ENCODE measurements at regions not wholly inside any gene's neighbourhood (a gene's known extent, or its start where the extent isn't known, plus 50 kb on each side); places are given as distances from the start of the nearest gene placed in this dataset.

DNA sequence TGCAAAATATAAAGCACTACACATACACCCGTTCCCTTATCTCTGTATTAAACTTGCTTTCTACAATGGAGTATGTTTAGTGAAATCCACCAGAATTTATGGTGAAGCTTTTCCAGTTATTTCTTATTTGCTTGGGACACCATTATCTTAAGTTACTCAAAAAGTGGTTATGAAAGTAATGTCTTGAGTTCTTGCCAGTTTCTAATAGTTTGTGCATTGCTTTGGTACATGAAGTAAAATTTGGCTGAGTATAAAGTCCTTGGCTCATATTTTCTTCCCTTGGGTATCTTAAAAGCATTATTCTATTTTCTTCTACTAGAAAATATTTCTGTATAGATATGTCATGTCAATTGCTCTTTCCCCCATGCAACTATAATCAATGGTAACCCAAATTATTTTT lies 85.2 kb downstream of the POLR1F start:
- Histone ChIP-seq H3K4me1 (ENCODE audit: control insufficient read depth in 3 of 3, insufficient read depth in 2 of 3, low read depth in 1 of 3, low read length in 2 of 3) (no peaks in the 10 kb centered on the region), H3K4me3 (ENCODE audit: low read depth in 1 of 3, low read length in 3 of 3) (no peak overlapping the region), H3K27me3 (ENCODE audit: control insufficient read depth in 3 of 3, insufficient read depth in 3 of 3, low read length in 3 of 3) (no peaks in the 10 kb centered on the region), H3K27ac (ENCODE audit: low read depth in 1 of 3, low read length in 2 of 3) (no peak overlapping the region), H3K36me3 (ENCODE audit: control insufficient read depth in 3 of 3, insufficient read depth in 2 of 3, low read depth in 1 of 3, low read length in 3 of 3) (no peaks in the 10 kb centered on the region), H3K9me3 (ENCODE audit: control insufficient read depth in 2 of 2, insufficient read depth in 1 of 2, low read depth in 1 of 2, low read length in 1 of 2) (peaks cover 0 to 12% of the 10 kb centered on the region in 2 donors)
- FAIRE-seq (no peak), DNase-seq (no peak)
- WGBS, 3 donors, result 68 to 83% (median 82%) methylated on average over 1 of the region's 1 CpG

DNA sequence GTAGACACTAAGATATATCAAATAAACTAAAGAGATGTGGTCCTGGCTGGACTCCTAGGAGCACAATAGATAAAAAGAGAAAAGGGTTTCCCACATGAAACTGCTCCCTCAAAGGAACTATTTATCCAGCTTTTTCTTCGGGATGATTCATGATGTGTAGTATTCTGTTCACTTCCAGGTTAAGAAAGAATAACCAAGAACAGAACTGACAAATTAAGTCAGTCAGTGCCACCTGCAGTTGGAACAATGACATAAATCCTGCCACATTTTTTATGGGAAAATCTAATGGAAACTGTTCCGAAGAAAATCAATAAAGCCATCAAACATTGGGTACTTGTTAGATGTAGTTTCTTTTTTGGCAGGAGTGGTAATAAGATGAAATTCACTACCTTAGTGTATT lies 87.1 kb downstream of the POLR1F start:
- FAIRE-seq (no peak), DNase-seq (no peak)
- 71 to 82% (median 81%) methylated on average over 2 of the region's 2 CpGs for WGBS, 3 donors
- no peak overlapping the region for H3K4me3 ChIP-seq (ENCODE audit: low read depth in 1 of 3, low read length in 3 of 3)
- no peaks in the 10 kb centered on the region for H3K27me3 ChIP-seq (ENCODE audit: control insufficient read depth in 3 of 3, insufficient read depth in 3 of 3, low read length in 3 of 3)
- no peaks in the 10 kb centered on the region for H3K4me1 ChIP-seq (ENCODE audit: control insufficient read depth in 3 of 3, insufficient read depth in 2 of 3, low read depth in 1 of 3, low read length in 2 of 3)
- no peak overlapping the region for H3K27ac ChIP-seq (ENCODE audit: low read depth in 1 of 3, low read length in 2 of 3)
- no peaks in the 10 kb centered on the region for H3K9me3 ChIP-seq (ENCODE audit: control insufficient read depth in 2 of 2, insufficient read depth in 1 of 2, low read depth in 1 of 2, low read length in 1 of 2)
- H3K36me3 ChIP-seq (ENCODE audit: control insufficient read depth in 3 of 3, insufficient read depth in 2 of 3, low read depth in 1 of 3, low read length in 3 of 3), result no peaks in the 10 kb centered on the region

DNA sequence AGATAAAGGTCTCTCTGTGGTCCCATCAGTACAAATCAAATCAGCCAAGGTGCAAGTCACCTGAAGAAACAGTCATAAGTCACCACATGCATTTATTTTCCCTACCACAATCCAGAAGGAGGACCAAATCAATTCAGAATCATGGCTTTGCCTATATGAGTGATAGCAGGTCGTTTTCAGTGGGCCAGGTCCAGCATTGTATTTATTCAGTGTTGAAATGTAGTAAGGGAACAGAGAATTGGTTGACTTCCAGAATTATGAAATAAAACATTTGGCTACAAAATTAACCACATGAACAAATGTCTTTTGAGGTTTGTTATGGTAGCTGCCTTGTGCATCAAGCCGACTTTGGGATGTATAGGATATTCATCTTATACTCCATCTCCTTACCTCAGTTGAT lies 88.4 kb downstream of the POLR1F start:
- no peak overlapping the region for H3K4me3 ChIP-seq (ENCODE audit: low read depth in 1 of 3, low read length in 3 of 3)
- DNase-seq (no peak), FAIRE-seq (no peak)
- H3K27me3 ChIP-seq (ENCODE audit: control insufficient read depth in 3 of 3, insufficient read depth in 3 of 3, low read length in 3 of 3), result no peaks in the 10 kb centered on the region
- H3K36me3 ChIP-seq (ENCODE audit: control insufficient read depth in 3 of 3, insufficient read depth in 2 of 3, low read depth in 1 of 3, low read length in 3 of 3), result no peaks in the 10 kb centered on the region
- H3K9me3 ChIP-seq (ENCODE audit: control insufficient read depth in 2 of 2, insufficient read depth in 1 of 2, low read depth in 1 of 2, low read length in 1 of 2), result no peaks in the 10 kb centered on the region
- no peak overlapping the region for H3K27ac ChIP-seq (ENCODE audit: low read depth in 1 of 3, low read length in 2 of 3)
- H3K4me1 ChIP-seq (ENCODE audit: control insufficient read depth in 3 of 3, insufficient read depth in 2 of 3, low read depth in 1 of 3, low read length in 2 of 3), result no peaks in the 10 kb centered on the region
- WGBS, 3 donors, result 40 to 48% (median 46%) methylated on average over 2 of the region's 2 CpGs

DNA sequence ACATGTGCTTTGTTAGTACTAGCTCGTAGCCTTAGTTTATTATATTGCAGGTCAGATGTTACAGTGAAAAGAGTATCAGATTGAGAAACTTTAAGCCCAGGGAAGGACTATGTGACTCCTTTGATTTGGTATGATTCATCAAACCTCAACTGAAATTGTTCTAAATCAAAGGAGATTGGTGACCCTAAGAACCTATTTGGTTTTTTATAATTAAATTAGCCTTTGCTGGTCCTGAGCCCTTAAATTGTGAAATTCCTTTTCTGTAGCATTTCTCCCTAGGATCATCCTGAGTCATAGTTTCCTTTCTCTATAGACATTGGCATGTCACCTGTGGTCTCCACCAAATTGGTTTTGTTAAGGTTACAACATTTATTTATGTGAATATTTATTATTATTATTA lies 89.7 kb downstream of the POLR1F start:
- no peaks in the 10 kb centered on the region for H3K27me3 ChIP-seq (ENCODE audit: control insufficient read depth in 3 of 3, insufficient read depth in 3 of 3, low read length in 3 of 3)
- H3K4me1 ChIP-seq (ENCODE audit: control insufficient read depth in 3 of 3, insufficient read depth in 2 of 3, low read depth in 1 of 3, low read length in 2 of 3), result no peaks in the 10 kb centered on the region
- no peaks in the 10 kb centered on the region for H3K9me3 ChIP-seq (ENCODE audit: control insufficient read depth in 2 of 2, insufficient read depth in 1 of 2, low read depth in 1 of 2, low read length in 1 of 2)
- no peak overlapping the region for H3K27ac ChIP-seq (ENCODE audit: low read depth in 1 of 3, low read length in 2 of 3)
- FAIRE-seq (no peak), DNase-seq (no peak)
- WGBS, 3 donors, result 42 to 56% (median 50%) methylated on average over 1 of the region's 1 CpG
- H3K4me3 ChIP-seq (ENCODE audit: low read depth in 1 of 3, low read length in 3 of 3), result no peak overlapping the region
- H3K36me3 ChIP-seq (ENCODE audit: control insufficient read depth in 3 of 3, insufficient read depth in 2 of 3, low read depth in 1 of 3, low read length in 3 of 3), result no peaks in the 10 kb centered on the region

DNA sequence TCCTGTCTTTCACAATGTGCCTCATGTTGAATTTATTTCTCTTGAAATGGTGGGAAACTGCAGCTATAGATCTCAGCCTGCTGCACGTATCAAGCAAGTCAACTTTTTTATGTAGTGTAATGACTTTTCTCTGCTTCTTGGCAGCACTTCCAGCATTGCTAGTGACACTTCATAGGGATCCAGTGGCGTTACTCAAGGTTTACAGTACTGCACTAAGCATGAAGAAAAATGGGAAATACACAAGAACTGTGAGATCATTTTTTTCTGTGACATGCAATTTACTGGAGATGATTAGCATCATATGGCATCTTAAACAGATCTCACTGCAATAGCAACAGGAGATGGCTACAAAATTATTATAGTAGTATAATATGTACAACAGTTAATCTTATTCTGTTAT lies 90.9 kb downstream of the POLR1F start:
- 42 to 55% (median 44%) methylated on average over 2 of the region's 2 CpGs for WGBS, 3 donors
- Histone ChIP-seq H3K4me1 (ENCODE audit: control insufficient read depth in 3 of 3, insufficient read depth in 2 of 3, low read depth in 1 of 3, low read length in 2 of 3) (no peaks in the 10 kb centered on the region), H3K36me3 (ENCODE audit: control insufficient read depth in 3 of 3, insufficient read depth in 2 of 3, low read depth in 1 of 3, low read length in 3 of 3) (no peaks in the 10 kb centered on the region), H3K27ac (ENCODE audit: low read depth in 1 of 3, low read length in 2 of 3) (no peak overlapping the region), H3K27me3 (ENCODE audit: control insufficient read depth in 3 of 3, insufficient read depth in 3 of 3, low read length in 3 of 3) (no peaks in the 10 kb centered on the region), H3K4me3 (ENCODE audit: low read depth in 1 of 3, low read length in 3 of 3) (no peak overlapping the region), H3K9me3 (ENCODE audit: control insufficient read depth in 2 of 2, insufficient read depth in 1 of 2, low read depth in 1 of 2, low read length in 1 of 2) (no peaks in the 10 kb centered on the region)
- DNase-seq, result no peak
- FAIRE-seq, result no peak

DNA sequence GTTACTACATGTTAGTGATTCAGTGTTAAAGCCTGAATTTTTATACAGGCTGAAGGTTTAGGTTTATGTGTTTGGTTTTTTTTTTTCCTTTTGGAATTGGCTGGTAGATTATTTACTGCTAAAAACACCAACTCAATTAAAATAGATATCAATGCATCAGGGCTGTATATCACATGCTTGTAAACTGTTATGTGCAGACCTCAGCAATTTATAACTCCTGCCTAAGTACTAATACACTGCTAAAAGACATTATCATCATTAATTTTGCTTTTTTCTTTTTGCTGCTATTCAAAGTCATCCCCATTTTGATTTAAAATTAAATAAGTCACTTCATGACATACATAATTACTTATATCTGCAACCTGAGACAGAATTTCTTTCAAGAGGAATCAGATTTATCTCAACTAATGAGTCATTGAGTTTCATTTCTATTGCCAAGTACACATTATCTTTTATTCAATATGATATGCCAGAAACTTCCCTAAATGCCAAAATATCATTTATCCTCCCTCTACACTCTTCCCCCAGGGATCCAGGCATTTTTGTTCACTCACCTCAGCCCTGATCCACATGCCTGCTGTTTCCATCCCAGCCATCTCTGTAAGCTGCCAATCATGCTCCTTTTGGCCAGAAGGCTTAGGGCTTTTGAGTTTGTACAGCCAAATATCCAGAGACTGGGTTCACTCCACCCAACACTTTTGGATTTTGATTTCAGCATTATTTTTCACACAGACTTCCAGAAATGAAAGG lies 98.5 kb downstream of the POLR1F start:
- H3K36me3 ChIP-seq (ENCODE audit: control insufficient read depth in 3 of 3, insufficient read depth in 2 of 3, low read depth in 1 of 3, low read length in 3 of 3), result no peaks in the 10 kb centered on the region
- no peak for FAIRE-seq
- no peaks in the 10 kb centered on the region for H3K4me1 ChIP-seq (ENCODE audit: control insufficient read depth in 3 of 3, insufficient read depth in 2 of 3, low read depth in 1 of 3, low read length in 2 of 3)
- H3K27ac ChIP-seq (ENCODE audit: low read depth in 1 of 3, low read length in 2 of 3), result no peak overlapping the region
- no peaks in the 10 kb centered on the region for H3K27me3 ChIP-seq (ENCODE audit: control insufficient read depth in 3 of 3, insufficient read depth in 3 of 3, low read length in 3 of 3)
- no peak for DNase-seq
- no peak overlapping the region for H3K4me3 ChIP-seq (ENCODE audit: low read depth in 1 of 3, low read length in 3 of 3)
- H3K9me3 ChIP-seq (ENCODE audit: control insufficient read depth in 2 of 2, insufficient read depth in 1 of 2, low read depth in 1 of 2, low read length in 1 of 2), result peaks cover 0 to 3% of the 10 kb centered on the region in 2 donors

DNA sequence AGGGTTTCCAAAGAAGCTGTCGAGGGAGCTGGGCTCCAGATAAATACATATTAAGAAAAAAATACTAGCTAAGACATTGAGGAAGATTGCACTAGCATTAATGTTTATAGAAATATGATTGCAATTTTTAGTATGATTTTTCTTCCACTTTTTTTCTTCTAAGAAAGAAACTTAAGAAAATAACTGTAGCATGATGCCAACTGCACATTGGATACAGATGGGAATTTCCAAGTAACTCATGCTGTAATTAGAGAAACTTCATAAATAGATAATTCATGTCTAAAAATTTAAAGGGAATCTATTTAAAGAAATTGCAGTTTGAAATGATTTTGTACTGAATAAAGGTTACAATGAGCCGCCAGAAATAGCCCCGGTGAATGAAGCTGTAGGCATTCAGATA lies 119.4 kb downstream of the POLR1F start:
- no peak overlapping the region for H3K4me3 ChIP-seq (ENCODE audit: low read depth in 1 of 3, low read length in 3 of 3)
- no peaks in the 10 kb centered on the region for H3K27me3 ChIP-seq (ENCODE audit: control insufficient read depth in 3 of 3, insufficient read depth in 3 of 3, low read length in 3 of 3)
- no peaks in the 10 kb centered on the region for H3K36me3 ChIP-seq (ENCODE audit: control insufficient read depth in 3 of 3, insufficient read depth in 2 of 3, low read depth in 1 of 3, low read length in 3 of 3)
- no peak overlapping the region for H3K27ac ChIP-seq (ENCODE audit: low read depth in 1 of 3, low read length in 2 of 3)
- H3K9me3 ChIP-seq (ENCODE audit: control insufficient read depth in 2 of 2, insufficient read depth in 1 of 2, low read depth in 1 of 2, low read length in 1 of 2), result no peaks in the 10 kb centered on the region
- WGBS, 3 donors, result 76 to 91% (median 86%) methylated on average over 3 of the region's 3 CpGs
- H3K4me1 ChIP-seq (ENCODE audit: control insufficient read depth in 3 of 3, insufficient read depth in 2 of 3, low read depth in 1 of 3, low read length in 2 of 3), result no peaks in the 10 kb centered on the region
- DNase-seq (no peak), FAIRE-seq (no peak)

DNA sequence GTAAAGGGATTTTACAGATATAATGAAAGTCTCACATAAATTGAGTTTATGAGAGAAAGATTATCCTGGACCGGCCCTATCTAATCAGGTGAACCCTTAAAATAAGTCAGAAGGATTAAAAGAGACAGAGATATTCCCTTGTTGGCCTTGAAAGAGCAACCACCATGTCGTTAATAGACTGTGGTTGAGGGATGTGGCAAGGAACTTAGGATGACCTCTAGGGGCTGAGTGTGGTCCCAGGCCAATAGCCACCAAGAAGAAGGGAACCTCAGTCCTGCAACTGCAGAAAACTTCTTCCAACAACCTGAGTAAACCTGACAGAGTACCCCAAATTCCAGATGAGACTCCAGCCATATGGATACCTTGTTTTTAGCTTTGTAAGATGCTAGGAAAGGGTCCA lies 121.5 kb downstream of the POLR1F start:
- no peak for DNase-seq
- no peaks in the 10 kb centered on the region for H3K9me3 ChIP-seq (ENCODE audit: control insufficient read depth in 2 of 2, insufficient read depth in 1 of 2, low read depth in 1 of 2, low read length in 1 of 2)
- H3K36me3 ChIP-seq (ENCODE audit: control insufficient read depth in 3 of 3, insufficient read depth in 2 of 3, low read depth in 1 of 3, low read length in 3 of 3), result no peaks in the 10 kb centered on the region
- H3K4me3 ChIP-seq (ENCODE audit: low read depth in 1 of 3, low read length in 3 of 3), result no peak overlapping the region
- no peaks in the 10 kb centered on the region for H3K27me3 ChIP-seq (ENCODE audit: control insufficient read depth in 3 of 3, insufficient read depth in 3 of 3, low read length in 3 of 3)
- no peaks in the 10 kb centered on the region for H3K4me1 ChIP-seq (ENCODE audit: control insufficient read depth in 3 of 3, insufficient read depth in 2 of 3, low read depth in 1 of 3, low read length in 2 of 3)
- WGBS, 3 donors, result 19 to 43% (median 31%) methylated on average over 2 of the region's 2 CpGs
- no peak for FAIRE-seq
- no peak overlapping the region for H3K27ac ChIP-seq (ENCODE audit: low read depth in 1 of 3, low read length in 2 of 3)

DNA sequence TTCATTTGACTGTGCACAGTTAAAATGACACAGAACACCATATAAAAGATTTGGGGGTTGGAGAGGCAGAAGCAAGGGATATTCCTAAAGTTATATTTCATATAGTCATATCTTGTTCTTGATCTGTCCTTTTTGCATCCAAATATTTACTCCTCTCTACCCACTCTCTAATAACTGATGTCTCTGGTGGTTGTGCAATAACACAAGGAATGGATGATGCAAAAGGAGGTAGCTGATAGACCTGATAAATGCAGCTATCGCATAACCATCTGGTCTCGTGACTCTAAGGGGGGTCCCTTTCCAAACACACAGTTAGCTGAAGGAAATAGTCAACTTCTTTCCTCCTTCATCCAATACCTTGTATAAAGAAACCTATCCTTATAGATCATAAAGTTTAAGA lies 123.1 kb downstream of the POLR1F start:
- WGBS, 3 donors, result 66 to 84% (median 78%) methylated on average over 2 of the region's 2 CpGs
- no peak for FAIRE-seq

More for the DNA sequence above, 123.1 kb downstream of the POLR1F start:
- no peaks in the 10 kb centered on the region for H3K4me1 ChIP-seq (ENCODE audit: control insufficient read depth in 3 of 3, insufficient read depth in 2 of 3, low read depth in 1 of 3, low read length in 2 of 3)
- no peaks in the 10 kb centered on the region for H3K36me3 ChIP-seq (ENCODE audit: control insufficient read depth in 3 of 3, insufficient read depth in 2 of 3, low read depth in 1 of 3, low read length in 3 of 3)
- no peak for DNase-seq
- no peak overlapping the region for H3K27ac ChIP-seq (ENCODE audit: low read depth in 1 of 3, low read length in 2 of 3)
- H3K9me3 ChIP-seq (ENCODE audit: control insufficient read depth in 2 of 2, insufficient read depth in 1 of 2, low read depth in 1 of 2, low read length in 1 of 2), result no peaks in the 10 kb centered on the region
- no peaks in the 10 kb centered on the region for H3K27me3 ChIP-seq (ENCODE audit: control insufficient read depth in 3 of 3, insufficient read depth in 3 of 3, low read length in 3 of 3)
- H3K4me3 ChIP-seq (ENCODE audit: low read depth in 1 of 3, low read length in 3 of 3), result no peak overlapping the region
